ENCODE measurements at regions not wholly inside any gene's neighbourhood (a gene's known extent, or its start where the extent isn't known, plus 50 kb on each side); places are given as distances from the start of the nearest gene placed in this dataset.

DNA sequence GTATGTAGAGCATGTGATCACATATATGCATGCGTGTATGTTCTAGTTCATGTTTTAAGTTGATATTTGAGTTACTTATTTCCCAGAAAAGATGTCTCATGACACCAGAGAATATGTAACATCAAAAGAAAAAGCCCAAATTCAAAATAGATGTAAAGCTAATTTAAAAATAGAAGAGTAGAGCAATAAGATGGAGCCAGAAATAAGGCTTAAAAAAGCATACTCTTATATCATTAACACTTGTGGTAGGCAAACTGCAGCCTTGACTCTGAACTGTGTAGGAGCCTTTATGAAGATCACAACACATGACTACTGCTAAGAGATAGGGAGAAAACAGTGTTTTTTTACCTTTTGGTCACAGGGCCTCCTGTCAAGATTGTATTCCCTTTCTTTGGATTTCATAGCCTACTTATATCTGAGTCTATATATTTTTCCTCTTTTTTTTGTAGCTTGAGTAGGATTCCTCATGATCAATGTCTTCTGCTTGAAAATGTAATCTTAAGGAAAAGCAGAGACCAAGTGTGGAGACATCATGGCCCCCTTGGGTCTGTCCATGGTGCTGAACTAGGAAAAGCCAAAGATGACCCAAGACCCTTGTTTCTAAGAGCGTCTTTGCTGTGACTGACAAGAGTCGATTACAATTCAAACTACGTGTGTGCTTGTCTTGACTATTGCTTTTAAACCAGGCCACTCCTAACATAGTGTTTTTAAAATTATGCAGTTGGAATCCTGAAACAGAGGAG, 390.4 kb downstream of the SHISA9 start:
- peak; percentile 24 for DNase-seq

DNA sequence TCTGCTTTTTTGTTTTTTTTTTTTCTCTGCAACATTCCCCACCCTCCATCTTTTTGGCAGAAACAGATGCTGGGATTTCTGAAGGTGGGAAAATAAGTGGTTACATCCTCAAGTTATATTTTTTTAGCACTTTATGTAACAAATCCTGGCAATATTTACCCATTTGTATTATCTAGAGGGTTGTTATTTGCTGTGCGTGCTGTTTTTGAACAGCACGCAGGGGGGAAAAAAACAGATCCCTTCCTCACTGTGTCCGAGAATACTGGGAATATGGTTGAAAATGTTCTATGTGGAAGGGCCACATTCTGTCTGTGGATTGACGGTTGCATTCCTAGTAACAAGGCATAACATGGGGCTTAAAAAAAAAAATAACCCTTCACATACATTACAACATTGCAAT, 394.8 kb downstream of the SHISA9 start:
- DNase-seq = no peak

DNA sequence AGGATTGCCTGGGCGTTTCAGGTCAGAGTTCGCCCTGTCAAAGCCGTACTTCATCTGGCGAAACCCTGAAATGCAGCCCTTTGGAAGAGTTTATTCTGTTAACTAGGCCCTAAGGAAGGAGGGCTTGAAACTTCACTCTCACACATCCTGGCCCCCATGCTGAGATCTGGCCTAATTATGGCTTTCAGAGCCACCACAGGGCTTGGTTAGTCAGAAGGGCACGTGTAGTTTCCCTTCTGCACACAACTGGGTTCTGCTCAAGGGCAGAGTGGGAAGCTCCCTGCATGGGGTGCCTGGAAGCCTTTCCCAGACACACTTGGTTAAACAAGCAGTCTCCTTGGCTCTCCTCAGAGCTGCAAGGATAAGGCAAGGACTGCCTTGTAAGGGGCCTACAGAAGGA, 397.3 kb downstream of the SHISA9 start:
- DNase-seq = no peak

DNA sequence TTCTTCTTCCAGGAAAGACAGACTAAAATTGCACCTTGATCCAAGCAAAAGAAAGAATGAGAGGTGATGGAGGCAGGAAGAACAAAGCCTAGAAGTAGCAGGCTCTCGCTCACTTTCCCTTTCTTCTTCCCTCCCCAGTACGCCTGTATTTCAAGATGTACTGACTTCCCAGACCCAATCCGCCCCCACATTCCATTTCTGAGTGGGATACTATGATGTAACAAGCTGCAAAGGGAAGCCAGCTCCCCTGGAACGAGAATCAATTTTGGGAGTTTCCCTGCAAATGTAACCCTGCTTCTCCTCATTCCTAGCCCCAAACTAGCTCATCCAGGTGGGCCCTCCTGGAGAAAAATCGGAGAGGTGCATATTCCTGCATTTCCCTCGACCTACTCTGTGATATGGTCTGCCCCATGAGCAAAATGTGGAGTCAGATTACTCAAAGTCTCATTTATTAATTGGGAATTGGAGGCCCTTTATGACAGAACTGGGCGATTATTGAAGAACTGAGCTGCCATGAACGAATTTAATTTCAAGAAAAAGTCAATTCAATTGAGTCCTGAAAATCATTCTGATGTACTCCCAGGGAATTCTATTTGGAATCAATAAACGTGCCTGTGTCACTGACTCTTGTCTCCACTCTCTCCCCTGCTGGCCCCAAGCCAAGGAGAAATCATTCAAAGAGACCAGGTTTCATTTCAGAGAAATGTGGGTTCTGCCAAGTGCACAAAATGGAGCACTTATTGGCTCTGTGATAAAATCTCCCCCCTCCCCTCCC, 398.9 kb downstream of the SHISA9 start:
- no peak for DNase-seq

DNA sequence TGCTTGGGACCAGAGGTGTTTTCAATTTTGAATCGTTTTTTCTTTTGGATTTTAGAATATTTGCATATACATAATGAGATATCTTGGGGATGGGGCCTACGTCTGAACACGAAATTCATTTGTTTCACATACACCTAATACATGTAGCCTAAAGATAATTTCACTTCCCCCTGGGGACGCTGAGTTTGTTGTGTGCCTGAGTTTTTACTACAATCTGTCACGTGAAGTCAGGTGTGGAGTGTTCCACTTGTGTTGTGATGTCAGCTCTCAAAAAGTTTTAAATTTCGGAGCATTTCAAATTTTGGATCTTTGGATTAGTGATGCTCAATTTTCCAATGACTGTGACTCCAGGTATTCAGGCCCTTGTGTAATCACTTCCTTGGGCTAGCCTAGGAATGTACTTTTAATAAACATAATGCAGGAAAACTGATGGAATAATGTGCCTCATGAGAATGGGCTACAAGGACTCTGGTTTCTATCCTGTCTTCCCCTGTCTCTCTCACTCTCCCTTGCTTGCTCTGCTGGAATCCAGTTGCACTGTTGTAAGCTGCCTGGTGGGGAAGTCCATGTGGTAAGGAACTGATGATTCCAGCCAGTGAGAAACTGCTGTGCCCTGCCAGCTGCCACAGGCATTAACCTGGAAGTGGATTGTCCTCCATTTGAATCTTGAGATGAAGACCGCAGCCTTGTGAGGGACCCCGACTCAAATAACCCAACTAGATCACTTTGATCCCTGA, 403.8 kb downstream of the SHISA9 start:
- no peak for DNase-seq

DNA sequence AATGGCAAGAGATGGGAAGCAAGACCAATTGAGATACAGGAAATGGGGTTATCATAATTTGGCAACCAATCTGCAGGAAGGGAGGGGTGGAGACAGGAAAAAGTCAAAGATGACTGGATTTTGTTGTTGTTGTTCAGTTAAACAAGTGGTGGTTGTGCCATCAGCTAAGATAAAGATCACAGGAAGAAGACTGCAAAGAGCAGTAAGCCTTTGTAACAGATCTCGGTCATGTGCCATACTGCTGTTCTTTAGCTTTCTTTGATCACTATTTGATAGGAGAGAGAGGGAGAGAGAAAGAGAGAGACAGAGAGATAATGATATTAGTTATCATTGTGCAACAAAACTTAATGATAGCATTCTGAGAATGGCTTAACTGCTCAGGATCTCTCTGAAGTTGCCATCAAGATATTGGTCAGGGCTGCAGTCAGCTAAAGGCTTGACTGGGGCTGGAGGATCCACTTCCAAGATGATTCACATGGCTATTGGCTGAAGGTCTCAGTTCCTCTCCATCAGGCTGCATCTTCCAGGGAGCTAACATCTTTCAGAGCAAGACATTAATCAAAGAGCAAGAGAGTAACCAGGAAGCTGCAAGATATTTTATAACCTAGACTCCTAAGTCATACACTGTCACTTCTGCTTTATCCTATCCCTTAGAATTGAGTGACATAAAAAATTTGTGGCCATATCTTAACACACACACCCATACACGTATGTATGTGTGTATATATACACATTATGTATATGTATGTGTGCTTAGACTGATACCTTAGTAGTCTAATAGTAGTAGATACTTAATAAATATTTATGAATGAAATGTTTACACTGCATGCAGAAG, 405.0 kb downstream of the SHISA9 start:
- peak; percentile 55 for DNase-seq

DNA sequence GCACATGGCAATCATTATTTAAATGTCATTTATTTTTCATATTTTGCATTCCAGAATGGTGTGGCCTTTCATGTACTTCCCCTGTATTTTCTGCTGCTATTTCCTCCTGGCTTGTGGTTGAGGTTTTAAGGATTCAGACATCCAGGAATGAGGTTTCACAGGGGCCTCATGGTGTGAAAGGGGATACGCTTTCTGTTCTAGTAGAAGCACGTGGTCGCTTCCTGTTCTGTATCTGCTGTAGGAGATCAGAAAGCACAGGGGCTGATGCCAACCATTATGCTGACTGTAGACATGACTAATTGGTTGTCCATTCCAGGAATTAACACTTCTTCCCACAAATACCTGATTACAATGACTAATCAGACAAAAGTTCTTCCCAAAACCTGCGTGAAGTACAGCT, 405.9 kb downstream of the SHISA9 start:
- DNase-seq = peak; percentile 45

DNA sequence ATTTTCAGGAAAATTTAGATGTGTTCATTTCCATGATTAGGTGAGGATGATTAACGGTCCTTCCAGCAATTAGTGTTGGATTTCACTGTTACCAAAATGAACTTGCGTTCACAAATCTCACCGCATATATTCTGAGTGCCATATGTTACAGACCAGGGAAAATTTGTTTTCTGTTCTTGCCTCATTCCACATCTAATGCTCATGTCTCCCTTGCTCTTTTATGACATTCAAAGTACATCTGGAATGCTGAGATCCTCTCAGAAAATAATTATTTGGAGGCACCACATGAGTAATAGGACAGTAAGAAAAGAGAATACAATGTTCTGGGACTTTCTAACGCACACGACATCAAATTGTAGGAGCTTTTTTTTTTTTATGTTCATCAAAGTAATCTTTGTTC, 406.5 kb downstream of the SHISA9 start:
- DNase-seq = no peak

DNA sequence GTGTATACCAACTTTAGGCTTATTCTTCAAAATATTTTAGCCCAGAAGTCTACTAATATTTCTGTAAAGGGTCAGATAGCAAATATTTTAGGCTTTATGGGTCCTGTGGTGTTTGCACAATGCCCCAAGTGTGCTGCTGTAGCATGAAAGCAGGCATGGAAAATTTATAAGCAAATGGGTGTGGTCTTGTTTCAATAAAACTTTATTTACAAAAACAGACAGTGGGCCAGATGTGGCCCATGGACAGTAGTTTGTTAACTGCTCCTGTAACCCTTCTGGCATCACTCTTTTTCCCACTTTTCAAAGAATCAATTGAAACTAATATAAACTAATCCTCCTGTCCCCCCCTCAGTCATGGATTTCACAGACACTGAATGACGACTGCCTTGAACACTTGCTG, 410.7 kb downstream of the SHISA9 start:
- DNase-seq = no peak

DNA sequence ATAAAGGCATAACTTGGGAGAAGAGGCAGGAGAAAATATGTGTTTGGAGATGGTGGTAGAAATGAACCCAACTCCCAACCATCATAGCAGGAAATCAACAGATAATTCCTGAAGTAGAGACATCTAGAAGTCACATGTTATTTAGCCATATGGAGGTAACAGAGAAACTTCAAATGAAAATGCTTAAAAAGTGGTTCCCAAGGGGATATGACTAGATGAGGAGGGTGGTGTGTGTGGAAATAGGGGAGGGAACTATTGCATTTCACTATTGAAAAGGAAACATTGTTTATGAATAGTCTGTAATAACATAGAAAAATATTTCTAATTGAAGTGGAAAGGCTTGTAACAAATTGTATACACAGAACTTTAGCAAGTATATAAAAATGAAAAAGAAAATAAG, 412.0 kb downstream of the SHISA9 start:
- no peak for DNase-seq

DNA sequence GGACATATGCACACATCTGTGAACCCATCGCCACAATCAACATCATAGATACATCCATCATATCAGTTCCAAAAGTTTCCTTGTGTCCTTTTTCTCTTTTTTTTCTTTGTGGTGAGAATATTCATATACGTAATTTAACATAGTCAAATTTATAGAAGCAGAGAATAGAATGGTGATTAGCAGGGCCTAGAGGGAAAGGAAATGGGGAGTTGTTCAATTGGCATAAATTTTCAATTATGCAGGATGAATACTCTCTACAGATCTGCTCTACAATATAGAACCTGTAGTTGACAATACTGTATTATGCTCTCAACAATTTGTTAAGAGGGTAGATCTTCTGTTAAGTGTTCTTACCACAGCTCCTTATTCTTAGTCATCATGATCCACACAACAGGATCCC, 413.2 kb downstream of the SHISA9 start:
- no peak for DNase-seq

DNA sequence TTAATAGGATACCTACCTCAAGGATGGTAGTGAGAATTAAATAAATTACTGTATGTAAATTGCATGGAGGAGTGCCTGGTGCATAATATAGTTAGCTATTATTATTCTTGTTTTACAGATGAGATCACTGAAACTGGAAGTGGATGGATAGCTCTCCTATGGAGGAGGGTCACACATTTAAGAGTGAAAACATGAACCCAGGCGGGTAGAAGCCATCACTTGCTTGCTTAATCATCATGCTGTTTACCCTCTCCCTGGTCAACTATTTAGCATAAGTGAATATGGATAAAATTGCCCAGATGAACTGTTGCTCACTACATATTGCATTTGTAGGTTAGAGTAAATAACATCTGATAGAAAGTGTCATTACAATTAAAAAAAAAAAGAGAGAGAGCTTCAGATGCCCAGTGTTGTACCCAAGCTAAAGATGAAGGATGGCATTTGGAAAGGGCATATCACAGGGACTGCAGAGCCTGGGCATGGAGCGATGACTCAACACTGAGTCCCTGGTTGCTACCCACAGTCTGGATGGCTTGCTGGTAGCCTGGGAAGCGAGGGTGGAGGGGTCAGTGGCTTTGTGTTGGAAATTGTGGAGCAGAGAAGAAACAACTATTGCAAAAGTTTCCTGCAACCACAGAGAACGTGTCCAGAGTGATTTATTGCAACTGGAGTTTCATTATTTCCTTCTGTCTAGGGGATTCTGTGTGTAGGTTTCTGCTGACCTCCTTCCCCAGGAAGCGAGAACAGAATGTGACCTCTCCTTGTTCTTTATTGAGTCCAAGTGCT, 414.4 kb downstream of the SHISA9 start:
- peak; percentile 40 for DNase-seq

DNA sequence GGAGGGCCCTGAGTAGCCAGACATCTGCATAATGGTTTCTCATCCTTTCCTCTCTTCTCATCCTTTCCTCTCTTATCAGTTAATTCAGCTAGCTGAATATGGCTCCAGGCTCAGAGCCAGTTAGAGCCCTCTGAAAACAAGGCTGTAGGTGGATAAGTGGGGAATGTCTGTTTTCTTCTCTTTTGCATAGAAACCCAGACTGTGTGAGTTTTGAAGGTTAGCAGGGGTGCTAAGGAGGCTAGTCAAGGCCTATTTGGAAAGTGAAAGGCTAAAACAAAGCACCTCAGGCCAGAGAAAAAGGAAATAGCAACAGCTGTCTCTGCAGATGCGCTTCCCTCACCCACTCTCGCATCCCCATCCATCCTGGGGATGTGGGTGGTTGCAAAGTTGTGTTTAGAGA, 420.9 kb downstream of the SHISA9 start:
- DNase-seq = no peak

DNA sequence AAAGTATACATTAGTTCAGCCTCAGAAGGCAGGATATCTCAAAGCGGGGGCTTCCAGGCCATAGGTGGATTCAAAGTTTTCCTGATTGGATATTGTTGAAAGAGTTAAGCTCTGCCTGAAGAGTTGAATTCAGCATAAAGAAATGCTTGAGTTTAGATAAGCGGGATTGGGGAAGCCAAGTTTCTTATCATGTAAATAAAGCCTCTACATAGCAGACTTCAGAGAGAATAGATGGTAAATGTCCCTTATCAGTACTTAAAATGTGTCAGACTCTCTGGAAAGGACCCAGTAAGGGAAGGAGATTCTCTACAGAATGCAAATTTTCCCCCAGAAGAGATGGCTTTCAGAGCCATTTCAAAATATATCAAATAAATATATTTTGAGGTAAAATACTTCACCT, 423.5 kb downstream of the SHISA9 start:
- peak; percentile 67 for DNase-seq

DNA sequence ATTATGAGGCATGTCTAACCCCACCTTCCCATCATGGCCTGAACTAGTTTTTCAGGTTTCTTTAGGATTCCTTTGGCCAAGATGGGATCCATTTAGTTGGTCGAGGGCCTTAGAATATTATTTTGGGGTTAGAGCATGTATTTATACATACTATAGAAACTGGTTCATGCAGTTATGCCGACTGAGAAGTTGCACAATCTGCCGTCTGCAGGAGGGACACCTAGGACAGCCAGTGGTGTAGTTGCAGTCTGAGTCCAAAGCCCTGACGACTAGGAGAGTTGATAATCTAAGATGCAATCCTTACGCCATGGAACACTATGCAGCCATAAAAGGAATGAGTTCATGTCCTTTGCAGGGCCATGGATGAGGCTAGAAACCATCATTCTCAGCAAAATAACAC, 424.0 kb downstream of the SHISA9 start:
- no peak for DNase-seq

DNA sequence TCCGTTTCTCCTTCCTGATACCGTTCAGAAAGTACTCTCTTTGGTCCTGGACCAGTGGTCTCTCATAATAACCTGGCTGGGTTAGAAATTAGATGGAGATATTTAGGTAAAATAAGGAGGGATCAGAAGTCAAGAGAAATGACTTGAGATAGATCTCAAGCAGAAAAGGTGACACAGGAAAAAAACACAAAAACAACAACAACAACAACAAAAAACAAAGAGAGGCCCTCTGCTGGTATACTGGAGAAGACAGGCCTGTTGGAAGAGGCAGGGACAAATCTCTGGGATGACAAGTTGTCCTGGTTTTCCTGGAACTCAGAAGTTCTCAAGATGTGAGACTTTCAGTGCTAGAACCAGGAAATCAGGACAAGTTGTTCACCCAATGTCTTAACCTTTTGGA, 430.5 kb downstream of the SHISA9 start:
- no peak for DNase-seq

DNA sequence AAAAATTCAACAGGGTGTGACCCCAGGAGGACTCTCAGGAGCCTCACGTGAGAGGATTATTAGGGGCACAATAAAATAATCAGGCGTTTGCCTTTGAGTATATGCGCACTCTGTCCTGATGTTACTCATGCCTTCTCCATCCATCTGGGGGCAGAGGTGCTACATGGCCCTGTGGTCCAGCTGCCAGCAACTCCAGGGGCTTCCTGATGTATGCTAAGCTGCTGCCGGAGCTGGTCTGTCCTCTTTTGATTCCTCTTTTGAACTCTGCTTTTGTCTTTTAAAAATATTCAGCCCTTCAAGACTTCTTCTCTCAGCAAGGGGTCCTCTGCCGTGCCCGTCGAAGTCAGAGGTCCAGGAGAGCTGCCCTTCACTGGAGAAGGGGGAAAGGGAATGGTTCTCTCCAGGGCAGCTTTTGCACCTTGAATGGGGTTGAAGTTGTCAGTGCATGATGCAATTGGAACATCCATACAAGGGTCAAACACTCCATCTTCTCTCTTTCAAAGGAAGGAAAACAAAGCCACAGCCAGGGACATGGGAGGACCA, 431.4 kb downstream of the SHISA9 start:
- DNase-seq = no peak

DNA sequence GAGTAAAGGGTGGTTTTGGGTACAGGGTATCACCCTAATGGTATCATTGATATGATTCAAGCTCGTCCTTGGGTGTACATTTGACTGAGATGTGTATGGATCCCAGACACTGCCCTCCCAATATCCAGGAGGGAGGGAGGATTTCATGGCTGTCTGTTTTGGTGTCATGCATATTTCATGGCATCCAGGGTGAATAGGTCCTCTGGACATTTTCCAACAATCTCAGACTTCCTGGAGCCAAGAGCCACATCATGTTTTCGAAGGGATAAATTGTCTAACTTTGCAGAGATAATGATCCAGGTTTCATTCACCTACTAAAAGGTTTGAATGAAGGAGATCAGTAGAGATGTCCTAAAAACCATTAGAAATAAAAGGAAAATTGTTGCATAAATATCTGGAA, 431.9 kb downstream of the SHISA9 start:
- DNase-seq = no peak

DNA sequence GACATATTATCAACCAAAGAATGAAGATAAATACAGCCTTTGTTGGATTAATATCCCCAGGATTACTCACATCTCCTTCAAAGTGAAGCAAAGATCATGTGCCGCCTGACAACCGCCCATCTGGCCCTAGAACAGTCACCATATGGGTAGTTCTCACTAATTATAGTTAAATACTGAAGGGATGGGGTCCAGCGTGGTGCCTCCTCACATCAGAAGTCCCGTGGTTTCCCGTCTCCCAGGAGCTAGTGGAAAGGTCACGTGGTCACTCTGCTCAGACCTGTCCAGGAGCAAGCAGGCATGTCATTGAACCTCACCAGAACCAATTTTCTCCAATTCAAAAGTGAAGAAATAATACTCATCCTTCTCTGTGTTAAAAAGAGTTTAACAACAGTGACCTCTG, 434.5 kb downstream of the SHISA9 start:
- DNase-seq = no peak

DNA sequence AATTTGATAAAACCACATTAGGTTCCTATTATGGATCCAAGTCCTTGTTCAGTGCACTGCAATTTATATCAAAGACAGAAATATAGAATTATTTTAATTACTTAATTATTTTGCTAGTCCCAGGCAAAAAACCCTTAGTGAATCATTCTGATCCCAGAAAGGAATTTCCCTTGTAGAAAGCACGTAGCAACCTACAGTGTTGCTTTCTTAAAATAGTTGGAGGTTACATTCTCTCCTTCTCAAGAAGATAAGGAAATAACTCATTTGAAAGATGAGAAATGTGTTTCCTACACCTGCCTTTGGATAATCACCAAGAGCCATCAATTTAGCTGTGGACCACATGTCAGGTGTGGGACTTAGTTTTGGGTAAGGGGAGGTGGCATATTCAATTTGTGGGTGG, 434.9 kb downstream of the SHISA9 start:
- DNase-seq = no peak

Measured in hematopoietic multipotent progenitor cell treated with erythropoietin and hydrocortisone succinate and interleukin-3 and kit ligand, for 4 days (in vitro differentiated cells).